ENCODE measurements at regions not wholly inside any gene's neighbourhood (a gene's known extent, or its start where the extent isn't known, plus 50 kb on each side); places are given as distances from the start of the nearest gene placed in this dataset.

- no peaks in the 10 kb centered on the region for H3K36me3 Mint-ChIP-seq (ENCODE audit: low read depth)
- no peak overlapping the region for H3K27ac Mint-ChIP-seq
- no peak overlapping the region for H3K4me3 Mint-ChIP-seq
- TF ChIP-seq CTCF (IDR thresholded peaks at IDR 0.05) = no peak
- peaks cover 7% of the 10 kb centered on the region for H3K27me3 Mint-ChIP-seq (ENCODE audit: low read depth, poor library complexity)
- H3K4me1 Mint-ChIP-seq = no peaks in the 10 kb centered on the region
- no peak for DNase-seq
- peaks cover 30% of the 10 kb centered on the region for H3K9me3 Mint-ChIP-seq
Observed at GRCh38 chr4:11049001-11049400, 364.4 kb upstream of the CLNK start.

GRCh38 chr4:11042760-11043159, 358.2 kb upstream of the CLNK start:
- H3K4me3 Mint-ChIP-seq = no peak overlapping the region
- H3K27ac Mint-ChIP-seq = no peak overlapping the region
- peaks cover 2% of the 10 kb centered on the region for H3K27me3 Mint-ChIP-seq (ENCODE audit: low read depth, poor library complexity)
- peaks cover 38% of the 10 kb centered on the region for H3K9me3 Mint-ChIP-seq
- DNase-seq = no peak
- TF ChIP-seq CTCF (IDR thresholded peaks at IDR 0.05) = no peak
- peaks cover 19% of the 10 kb centered on the region for H3K4me1 Mint-ChIP-seq
- H3K36me3 Mint-ChIP-seq (ENCODE audit: low read depth) = no peaks in the 10 kb centered on the region

GRCh38 chr4:11039634-11040131, 355.1 kb upstream of the CLNK start:
- no peak overlapping the region for H3K4me3 Mint-ChIP-seq

GRCh38 chr4:11038926-11039325, 354.4 kb upstream of the CLNK start:
- Mint-ChIP-seq H3K27me3 (ENCODE audit: low read depth, poor library complexity) (peaks cover 2% of the 10 kb centered on the region), H3K36me3 (ENCODE audit: low read depth) (no peaks in the 10 kb centered on the region), H3K4me1 (peaks cover 28% of the 10 kb centered on the region), H3K27ac (no peak overlapping the region), H3K4me3 (no peak overlapping the region), H3K9me3 (peaks cover 7% of the 10 kb centered on the region)
- TF ChIP-seq CTCF (IDR thresholded peaks at IDR 0.05) = no peak
- no peak for DNase-seq

More at GRCh38 chr4:11039634-11040131, 355.1 kb upstream of the CLNK start:
- Mint-ChIP-seq H3K36me3 (ENCODE audit: low read depth) (no peaks in the 10 kb centered on the region), H3K9me3 (peaks cover 14% of the 10 kb centered on the region), H3K27ac (no peak overlapping the region), H3K4me1 (peaks cover 28% of the 10 kb centered on the region), H3K27me3 (ENCODE audit: low read depth, poor library complexity) (peaks cover 2% of the 10 kb centered on the region)
- TF ChIP-seq CTCF (IDR thresholded peaks at IDR 0.05) = no peak
- DNase-seq = no peak

- peaks cover 2% of the 10 kb centered on the region for H3K27me3 Mint-ChIP-seq (ENCODE audit: low read depth, poor library complexity)
- no peaks in the 10 kb centered on the region for H3K36me3 Mint-ChIP-seq (ENCODE audit: low read depth)
- DNase-seq = no peak
- no peak for TF ChIP-seq CTCF (IDR thresholded peaks at IDR 0.05)
- no peak overlapping the region for H3K27ac Mint-ChIP-seq
- H3K9me3 Mint-ChIP-seq = no peaks in the 10 kb centered on the region
- H3K4me3 Mint-ChIP-seq = no peak overlapping the region
- H3K4me1 Mint-ChIP-seq = peaks cover 28% of the 10 kb centered on the region
Observed at GRCh38 chr4:11037637-11038036, 353.1 kb upstream of the CLNK start.

- H3K36me3 Mint-ChIP-seq (ENCODE audit: low read depth) = peaks cover 7% of the 10 kb centered on the region
- H3K4me1 Mint-ChIP-seq = no peaks in the 10 kb centered on the region
- no peaks in the 10 kb centered on the region for H3K27me3 Mint-ChIP-seq (ENCODE audit: low read depth, poor library complexity)
- no peak for DNase-seq
- H3K27ac Mint-ChIP-seq = peak overlapping the region; percentile 55
- H3K4me3 Mint-ChIP-seq = no peak overlapping the region
- H3K9me3 Mint-ChIP-seq = peaks cover 8% of the 10 kb centered on the region
- no peak for TF ChIP-seq CTCF (IDR thresholded peaks at IDR 0.05)
Observed at GRCh38 chr4:11028334-11028733, 343.8 kb upstream of the CLNK start.
